ENCODE measurements at regions not wholly inside any gene's neighbourhood (a gene's known extent, or its start where the extent isn't known, plus 50 kb on each side); places are given as distances from the start of the nearest gene placed in this dataset.

- no peak overlapping the region for H3K4me3 ChIP-seq
- DNase-seq: no peak
- H3K27ac ChIP-seq: no peak overlapping the region
- H3K9me3 ChIP-seq: no peaks in the 10 kb centered on the region
- intact Hi-C loops (cut with DNase I; ENCODE audit: low total_unique reads): no loop called here
- TF ChIP-seq CTCF (IDR thresholded peaks at IDR 0.05): no peak
- no peak for TF ChIP-seq POLR2A (IDR thresholded peaks at IDR 0.05)
- H3K4me1 ChIP-seq: no peaks in the 10 kb centered on the region
- H3K27me3 ChIP-seq: no peaks in the 10 kb centered on the region
- no peaks in the 10 kb centered on the region for H3K36me3 ChIP-seq (ENCODE audit: low read depth, missing control alignments)
- WGBS, 2 donors: 15 to 22% methylated on average over 1 of the region's 1 CpG
Observed at GRCh38 chr21:19237608-19238007, 834.0 kb upstream of the TMPRSS15 start.

GRCh38 chr21:19239696-19240095, 836.1 kb upstream of the TMPRSS15 start:
- no peak overlapping the region for H3K4me3 ChIP-seq
- intact Hi-C loops (cut with DNase I; ENCODE audit: low total_unique reads): no loop called here
- H3K9me3 ChIP-seq: no peaks in the 10 kb centered on the region
- no peaks in the 10 kb centered on the region for H3K36me3 ChIP-seq (ENCODE audit: low read depth, missing control alignments)
- no peak overlapping the region for H3K27ac ChIP-seq
- DNase-seq: no peak
- no peaks in the 10 kb centered on the region for H3K27me3 ChIP-seq
- no peak for TF ChIP-seq POLR2A (IDR thresholded peaks at IDR 0.05)
- TF ChIP-seq CTCF (IDR thresholded peaks at IDR 0.05): no peak
- 76 to 87% methylated on average over 1 of the region's 1 CpG for WGBS, 2 donors
- no peaks in the 10 kb centered on the region for H3K4me1 ChIP-seq

GRCh38 chr21:19244502-19245187, 841.1 kb upstream of the TMPRSS15 start:
- TF ChIP-seq CTCF (IDR thresholded peaks at IDR 0.05) (no peak), POLR2A (IDR thresholded peaks at IDR 0.05) (no peak)
- WGBS, 2 donors: 44 to 88% methylated on average over 21 to 28 of the region's 28 CpGs
- DNase-seq: no peak
- Histone ChIP-seq H3K27ac (no peak overlapping the region), H3K4me1 (no peaks in the 10 kb centered on the region), H3K27me3 (no peaks in the 10 kb centered on the region), H3K9me3 (no peaks in the 10 kb centered on the region), H3K36me3 (ENCODE audit: low read depth, missing control alignments) (no peaks in the 10 kb centered on the region), H3K4me3 (no peak overlapping the region)
- intact Hi-C loops (cut with DNase I; ENCODE audit: low total_unique reads): no loop called here

GRCh38 chr21:19245188-19245580, 841.6 kb upstream of the TMPRSS15 start:
- Histone ChIP-seq H3K9me3 (no peaks in the 10 kb centered on the region), H3K36me3 (ENCODE audit: low read depth, missing control alignments) (no peaks in the 10 kb centered on the region)

More at GRCh38 chr21:19245188-19245580, 841.6 kb upstream of the TMPRSS15 start:
- Histone ChIP-seq H3K4me1 (no peaks in the 10 kb centered on the region), H3K4me3 (no peak overlapping the region), H3K27ac (no peak overlapping the region), H3K27me3 (no peaks in the 10 kb centered on the region)
- no peak for TF ChIP-seq CTCF (IDR thresholded peaks at IDR 0.05)
- no peak for TF ChIP-seq POLR2A (IDR thresholded peaks at IDR 0.05)
- DNase-seq: no peak
- 67 to 73% methylated on average over 14 of the region's 14 CpGs for WGBS, 2 donors
- intact Hi-C loops (cut with DNase I; ENCODE audit: low total_unique reads): no loop called here
